ENCODE measurements at regions not wholly inside any gene's neighbourhood (a gene's known extent, or its start where the extent isn't known, plus 50 kb on each side); places are given as distances from the start of the nearest gene placed in this dataset.

DNA sequence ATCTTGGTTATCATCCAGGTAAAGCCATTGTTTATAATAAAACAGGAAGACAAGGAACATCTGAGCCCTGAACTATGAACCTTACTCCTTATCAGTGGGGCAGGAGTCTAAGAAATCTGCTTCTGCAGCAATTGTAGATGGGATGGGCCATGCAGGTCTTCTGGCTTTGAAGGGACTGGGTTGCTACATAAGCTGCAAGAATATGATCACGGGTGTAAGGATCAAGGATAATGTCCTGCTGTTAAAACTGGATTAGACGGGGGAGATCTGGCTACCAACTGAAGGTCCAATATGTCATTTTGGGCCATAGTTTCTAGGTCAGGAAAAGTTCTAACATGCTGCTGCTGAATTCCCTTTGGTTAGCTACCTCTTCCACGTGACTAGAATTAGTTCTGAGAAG, 1363.4 kb upstream of the CELF2 start:
- DNase-seq (ENCODE audit: low read depth): no peak
- TF ChIP-seq CTCF (IDR thresholded peaks at IDR 0.05; ENCODE audit: insufficient read depth, low read depth, low read length): no peak

DNA sequence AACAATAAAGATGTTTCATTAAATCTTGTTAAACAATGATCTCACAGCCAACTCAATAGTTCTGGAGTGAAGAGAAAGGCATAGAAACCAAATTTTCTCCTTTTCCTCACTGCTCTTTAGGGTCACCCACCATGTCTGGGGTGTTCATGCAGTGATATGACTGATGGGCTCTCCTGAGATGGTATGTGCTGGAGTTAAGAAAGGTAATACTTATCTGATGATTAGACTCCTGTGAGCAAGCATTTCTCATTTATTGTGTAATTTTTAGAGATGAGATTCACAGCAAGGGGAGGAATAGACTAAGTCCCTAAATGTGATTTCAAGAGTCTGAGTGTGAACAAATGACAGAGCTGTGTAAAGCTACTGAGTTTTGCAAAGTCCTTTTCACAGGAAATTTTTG, 1361.3 kb upstream of the CELF2 start:
- H3K4me3 ChIP-seq (ENCODE audit: low read depth, low read length): no peak overlapping the region
- no peak for DNase-seq (ENCODE audit: low read depth)
- TF ChIP-seq CTCF (IDR thresholded peaks at IDR 0.05; ENCODE audit: insufficient read depth, low read depth, low read length): no peak

More for the DNA sequence above, 1363.4 kb upstream of the CELF2 start:
- no peak overlapping the region for H3K4me3 ChIP-seq (ENCODE audit: low read depth, low read length)

- H3K4me3 ChIP-seq (ENCODE audit: low read depth, low read length): no peak overlapping the region
- DNase-seq (ENCODE audit: low read depth): no peak
- no peak for TF ChIP-seq CTCF (IDR thresholded peaks at IDR 0.05; ENCODE audit: insufficient read depth, low read depth, low read length)
Measured at GRCh38 chr10:9656996-9657395, 1360.7 kb upstream of the CELF2 start.

- no peak for TF ChIP-seq CTCF (IDR thresholded peaks at IDR 0.05; ENCODE audit: insufficient read depth, low read depth, low read length)
Measured at GRCh38 chr10:9657530-9657929, 1360.1 kb upstream of the CELF2 start.

GRCh38 chr10:9668411-9668810, 1349.3 kb upstream of the CELF2 start:
- no peak for DNase-seq (ENCODE audit: low read depth)
- no peak overlapping the region for H3K4me3 ChIP-seq (ENCODE audit: low read depth, low read length)
- no peak for TF ChIP-seq CTCF (IDR thresholded peaks at IDR 0.05; ENCODE audit: insufficient read depth, low read depth, low read length)

More at GRCh38 chr10:9657530-9657929, 1360.1 kb upstream of the CELF2 start:
- H3K4me3 ChIP-seq (ENCODE audit: low read depth, low read length): no peak overlapping the region
- DNase-seq (ENCODE audit: low read depth): no peak

- DNase-seq (ENCODE audit: low read depth): no peak
- TF ChIP-seq CTCF (IDR thresholded peaks at IDR 0.05; ENCODE audit: insufficient read depth, low read depth, low read length): no peak
Measured at GRCh38 chr10:9670911-9671310, 1346.8 kb upstream of the CELF2 start.

DNA sequence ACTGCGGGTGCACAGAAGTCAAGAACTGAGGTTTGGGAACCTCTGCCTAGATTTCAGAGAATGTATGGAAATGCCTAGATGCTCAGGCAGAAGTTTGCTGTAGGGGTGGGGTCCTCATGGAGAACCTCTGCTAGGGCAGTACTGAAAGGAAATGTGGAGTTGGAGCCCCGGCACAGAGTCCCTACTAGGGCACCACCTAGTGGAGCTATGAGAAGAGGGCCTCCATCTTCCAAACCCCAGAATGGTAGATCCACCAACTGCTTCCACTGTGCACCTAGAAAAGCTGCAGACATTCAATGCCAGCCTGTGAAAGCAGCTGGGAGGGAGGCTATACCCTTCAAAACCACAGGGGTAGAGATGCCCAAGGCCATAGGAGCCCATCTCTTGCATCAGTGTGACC, 1336.0 kb upstream of the CELF2 start:
- DNase-seq (ENCODE audit: low read depth): no peak
- TF ChIP-seq CTCF (IDR thresholded peaks at IDR 0.05; ENCODE audit: insufficient read depth, low read depth, low read length): no peak
- no peak overlapping the region for H3K4me3 ChIP-seq (ENCODE audit: low read depth, low read length)

More at GRCh38 chr10:9670911-9671310, 1346.8 kb upstream of the CELF2 start:
- no peak overlapping the region for H3K4me3 ChIP-seq (ENCODE audit: low read depth, low read length)
